ENCODE measurements at regions not wholly inside any gene's neighbourhood (a gene's known extent, or its start where the extent isn't known, plus 50 kb on each side); places are given as distances from the start of the nearest gene placed in this dataset.
A peak's percentile ranks its signal among the peaks of the same experiment; 100 is the strongest.

DNA sequence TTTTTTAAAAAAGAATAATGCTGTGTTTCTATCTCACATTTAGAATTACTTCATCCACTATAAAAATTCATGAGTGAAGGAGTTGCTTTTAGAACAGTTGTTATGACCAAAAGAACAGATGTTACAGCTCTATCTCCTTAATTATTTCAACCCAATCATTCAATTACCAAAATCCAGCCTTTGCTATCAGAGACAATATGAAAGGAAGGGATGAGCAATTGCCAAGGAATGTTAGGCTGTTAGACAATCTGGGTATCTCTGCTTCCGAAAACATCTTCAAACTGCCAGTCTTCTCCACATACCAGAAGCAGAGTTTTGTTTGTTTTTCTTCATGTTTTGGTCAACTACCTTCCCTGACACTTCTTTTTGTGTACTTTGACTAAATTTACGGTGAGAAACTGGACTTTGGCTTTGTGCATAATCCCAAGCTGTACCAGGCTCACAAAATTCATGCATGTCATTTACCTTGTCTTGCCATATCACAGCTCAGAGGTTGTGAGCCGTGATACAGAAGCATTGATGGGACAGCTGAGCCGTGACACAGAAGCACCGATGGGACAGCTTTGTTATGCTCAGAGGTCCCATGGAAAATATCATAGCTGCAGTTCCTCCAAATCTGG lies 405.5 kb downstream of the KIF4B start:
- TF ChIP-seq JUND (IDR thresholded peaks at IDR 0.05), result no peak
- no peak for TF ChIP-seq NR2F2 (IDR thresholded peaks at IDR 0.05)
- TF ChIP-seq, protein P1, sequence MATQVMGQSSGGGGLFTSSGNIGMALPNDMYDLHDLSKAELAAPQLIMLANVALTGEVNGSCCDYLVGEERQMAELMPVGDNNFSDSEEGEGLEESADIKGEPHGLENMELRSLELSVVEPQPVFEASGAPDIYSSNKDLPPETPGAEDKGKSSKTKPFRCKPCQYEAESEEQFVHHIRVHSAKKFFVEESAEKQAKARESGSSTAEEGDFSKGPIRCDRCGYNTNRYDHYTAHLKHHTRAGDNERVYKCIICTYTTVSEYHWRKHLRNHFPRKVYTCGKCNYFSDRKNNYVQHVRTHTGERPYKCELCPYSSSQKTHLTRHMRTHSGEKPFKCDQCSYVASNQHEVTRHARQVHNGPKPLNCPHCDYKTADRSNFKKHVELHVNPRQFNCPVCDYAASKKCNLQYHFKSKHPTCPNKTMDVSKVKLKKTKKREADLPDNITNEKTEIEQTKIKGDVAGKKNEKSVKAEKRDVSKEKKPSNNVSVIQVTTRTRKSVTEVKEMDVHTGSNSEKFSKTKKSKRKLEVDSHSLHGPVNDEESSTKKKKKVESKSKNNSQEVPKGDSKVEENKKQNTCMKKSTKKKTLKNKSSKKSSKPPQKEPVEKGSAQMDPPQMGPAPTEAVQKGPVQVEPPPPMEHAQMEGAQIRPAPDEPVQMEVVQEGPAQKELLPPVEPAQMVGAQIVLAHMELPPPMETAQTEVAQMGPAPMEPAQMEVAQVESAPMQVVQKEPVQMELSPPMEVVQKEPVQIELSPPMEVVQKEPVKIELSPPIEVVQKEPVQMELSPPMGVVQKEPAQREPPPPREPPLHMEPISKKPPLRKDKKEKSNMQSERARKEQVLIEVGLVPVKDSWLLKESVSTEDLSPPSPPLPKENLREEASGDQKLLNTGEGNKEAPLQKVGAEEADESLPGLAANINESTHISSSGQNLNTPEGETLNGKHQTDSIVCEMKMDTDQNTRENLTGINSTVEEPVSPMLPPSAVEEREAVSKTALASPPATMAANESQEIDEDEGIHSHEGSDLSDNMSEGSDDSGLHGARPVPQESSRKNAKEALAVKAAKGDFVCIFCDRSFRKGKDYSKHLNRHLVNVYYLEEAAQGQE (IDR thresholded peaks at IDR 0.05), result no peak
- no peak for TF ChIP-seq EGR1 (IDR thresholded peaks at IDR 0.05; ENCODE audit: low read depth in 2 of 2)
- TF ChIP-seq, protein P2, sequence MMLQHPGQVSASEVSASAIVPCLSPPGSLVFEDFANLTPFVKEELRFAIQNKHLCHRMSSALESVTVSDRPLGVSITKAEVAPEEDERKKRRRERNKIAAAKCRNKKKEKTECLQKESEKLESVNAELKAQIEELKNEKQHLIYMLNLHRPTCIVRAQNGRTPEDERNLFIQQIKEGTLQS (IDR thresholded peaks at IDR 0.05), result no peak
- TF ChIP-seq HNF4G (IDR thresholded peaks at IDR 0.05), result peak; percentile 48
- TF ChIP-seq SP1 (IDR thresholded peaks at IDR 0.05), result peak; percentile 33
- TF ChIP-seq FOXA1 (IDR thresholded peaks at IDR 0.05), result no peak
- TF ChIP-seq RAD21 (IDR thresholded peaks at IDR 0.05), result peak in 1 of 2 donors; percentile 36
- no peak for TF ChIP-seq YY1 (IDR thresholded peaks at IDR 0.05)
- TF ChIP-seq FOXA2 (IDR thresholded peaks at IDR 0.05), result peak; percentile 6
- peak; percentile 73 to 77 for TF ChIP-seq HNF4A (conservative IDR thresholded peaks at IDR 0.05)
- TF ChIP-seq GABPA (IDR thresholded peaks at IDR 0.05 in 1 of 2, conservative IDR thresholded peaks at IDR 0.05 in 1 of 2), result no peak
- TF ChIP-seq TAF1 (conservative IDR thresholded peaks at IDR 0.05), result no peak
- peak in 1 of 2 donors; percentile 47 for TF ChIP-seq RXRA (IDR thresholded peaks at IDR 0.05)
- no peaks in the 10 kb centered on the region for H3K9me3 ChIP-seq (ENCODE audit: control insufficient read depth in 4 of 4, low read length in 3 of 4)
- no peak overlapping the region for H3K9ac ChIP-seq (ENCODE audit: low read depth in 1 of 2, low read length in 2 of 2)
- peaks cover 0 to 9% (median 4%) of the 10 kb centered on the region in 4 donors for H3K4me1 ChIP-seq (ENCODE audit: control insufficient read depth in 4 of 4, insufficient read depth in 4 of 4, low read length in 3 of 4)
- WGBS, result 30% methylated on average over 5 of the region's 5 CpGs
- no peaks in the 10 kb centered on the region for H3K27me3 ChIP-seq (ENCODE audit: control insufficient read depth in 4 of 4, insufficient read depth in 4 of 4, low read length in 3 of 4)
- no peak overlapping the region for H3K27ac ChIP-seq (ENCODE audit: low read depth in 1 of 2, low read length in 2 of 2)
- no peak overlapping the region for H3K4me3 ChIP-seq (ENCODE audit: low read depth in 1 of 3, low read length in 3 of 3)
- DNase-seq (ENCODE audit: low spot score), result no peak
- no peaks in the 10 kb centered on the region for H3K36me3 ChIP-seq (ENCODE audit: control insufficient read depth in 4 of 4, insufficient read depth in 3 of 4, low read depth in 1 of 4, low read length in 3 of 4)

DNA sequence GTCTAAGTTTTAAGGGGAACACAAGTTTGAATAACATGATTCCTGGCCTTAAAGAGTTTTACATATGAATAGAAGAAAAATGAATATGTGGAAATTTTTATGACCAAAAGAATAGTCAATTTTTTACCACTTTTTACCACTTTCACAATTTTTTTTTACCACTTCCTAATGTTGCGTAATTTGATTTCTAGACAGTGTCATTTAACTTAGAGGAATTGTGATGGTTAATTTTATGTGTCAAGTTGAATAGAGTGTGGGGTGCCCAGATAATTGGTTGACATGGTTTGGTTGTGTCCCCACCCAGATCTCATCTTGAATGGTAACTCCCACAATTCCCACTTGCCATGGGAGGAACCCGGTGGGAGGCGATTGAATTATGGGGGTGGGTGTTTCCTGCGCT lies 416.6 kb downstream of the KIF4B start:
- no peak for DNase-seq (ENCODE audit: low spot score)
- no peaks in the 10 kb centered on the region for H3K4me1 ChIP-seq (ENCODE audit: control insufficient read depth in 4 of 4, insufficient read depth in 4 of 4, low read length in 3 of 4)
- H3K9ac ChIP-seq (ENCODE audit: low read depth in 1 of 2, low read length in 2 of 2), result no peak overlapping the region
- H3K27me3 ChIP-seq (ENCODE audit: control insufficient read depth in 4 of 4, insufficient read depth in 4 of 4, low read length in 3 of 4), result no peaks in the 10 kb centered on the region
- TF ChIP-seq EGR1 (IDR thresholded peaks at IDR 0.05; ENCODE audit: low read depth in 2 of 2), result no peak
- no peak for TF ChIP-seq FOXA1 (IDR thresholded peaks at IDR 0.05)
- TF ChIP-seq FOXA2 (IDR thresholded peaks at IDR 0.05), result no peak
- TF ChIP-seq HNF4A (conservative IDR thresholded peaks at IDR 0.05), result no peak
- no peak for TF ChIP-seq JUND (IDR thresholded peaks at IDR 0.05)
- TF ChIP-seq RXRA (IDR thresholded peaks at IDR 0.05), result no peak
- TF ChIP-seq, protein P2 (IDR thresholded peaks at IDR 0.05), result no peak
- TF ChIP-seq RAD21 (IDR thresholded peaks at IDR 0.05), result no peak
- TF ChIP-seq, protein P3, sequence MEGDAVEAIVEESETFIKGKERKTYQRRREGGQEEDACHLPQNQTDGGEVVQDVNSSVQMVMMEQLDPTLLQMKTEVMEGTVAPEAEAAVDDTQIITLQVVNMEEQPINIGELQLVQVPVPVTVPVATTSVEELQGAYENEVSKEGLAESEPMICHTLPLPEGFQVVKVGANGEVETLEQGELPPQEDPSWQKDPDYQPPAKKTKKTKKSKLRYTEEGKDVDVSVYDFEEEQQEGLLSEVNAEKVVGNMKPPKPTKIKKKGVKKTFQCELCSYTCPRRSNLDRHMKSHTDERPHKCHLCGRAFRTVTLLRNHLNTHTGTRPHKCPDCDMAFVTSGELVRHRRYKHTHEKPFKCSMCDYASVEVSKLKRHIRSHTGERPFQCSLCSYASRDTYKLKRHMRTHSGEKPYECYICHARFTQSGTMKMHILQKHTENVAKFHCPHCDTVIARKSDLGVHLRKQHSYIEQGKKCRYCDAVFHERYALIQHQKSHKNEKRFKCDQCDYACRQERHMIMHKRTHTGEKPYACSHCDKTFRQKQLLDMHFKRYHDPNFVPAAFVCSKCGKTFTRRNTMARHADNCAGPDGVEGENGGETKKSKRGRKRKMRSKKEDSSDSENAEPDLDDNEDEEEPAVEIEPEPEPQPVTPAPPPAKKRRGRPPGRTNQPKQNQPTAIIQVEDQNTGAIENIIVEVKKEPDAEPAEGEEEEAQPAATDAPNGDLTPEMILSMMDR (IDR thresholded peaks at IDR 0.05; ENCODE audit: low read depth, low read length, missing input control), result no peak
- TF ChIP-seq, protein P1 (IDR thresholded peaks at IDR 0.05), result no peak
- no peak for TF ChIP-seq NR2F2 (IDR thresholded peaks at IDR 0.05)
- no peak for TF ChIP-seq TAF1 (conservative IDR thresholded peaks at IDR 0.05)
- TF ChIP-seq SP1 (IDR thresholded peaks at IDR 0.05), result no peak
- no peak for TF ChIP-seq HNF4G (IDR thresholded peaks at IDR 0.05)
- no peak for TF ChIP-seq GABPA (IDR thresholded peaks at IDR 0.05 in 1 of 2, conservative IDR thresholded peaks at IDR 0.05 in 1 of 2)
- TF ChIP-seq, protein P4, sequence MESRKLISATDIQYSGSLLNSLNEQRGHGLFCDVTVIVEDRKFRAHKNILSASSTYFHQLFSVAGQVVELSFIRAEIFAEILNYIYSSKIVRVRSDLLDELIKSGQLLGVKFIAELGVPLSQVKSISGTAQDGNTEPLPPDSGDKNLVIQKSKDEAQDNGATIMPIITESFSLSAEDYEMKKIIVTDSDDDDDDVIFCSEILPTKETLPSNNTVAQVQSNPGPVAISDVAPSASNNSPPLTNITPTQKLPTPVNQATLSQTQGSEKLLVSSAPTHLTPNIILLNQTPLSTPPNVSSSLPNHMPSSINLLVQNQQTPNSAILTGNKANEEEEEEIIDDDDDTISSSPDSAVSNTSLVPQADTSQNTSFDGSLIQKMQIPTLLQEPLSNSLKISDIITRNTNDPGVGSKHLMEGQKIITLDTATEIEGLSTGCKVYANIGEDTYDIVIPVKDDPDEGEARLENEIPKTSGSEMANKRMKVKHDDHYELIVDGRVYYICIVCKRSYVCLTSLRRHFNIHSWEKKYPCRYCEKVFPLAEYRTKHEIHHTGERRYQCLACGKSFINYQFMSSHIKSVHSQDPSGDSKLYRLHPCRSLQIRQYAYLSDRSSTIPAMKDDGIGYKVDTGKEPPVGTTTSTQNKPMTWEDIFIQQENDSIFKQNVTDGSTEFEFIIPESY (IDR thresholded peaks at IDR 0.05), result no peak
- 96% methylated on average over 4 of the region's 4 CpGs for WGBS
- no peaks in the 10 kb centered on the region for H3K36me3 ChIP-seq (ENCODE audit: control insufficient read depth in 4 of 4, insufficient read depth in 3 of 4, low read depth in 1 of 4, low read length in 3 of 4)
- H3K27ac ChIP-seq (ENCODE audit: low read depth in 1 of 2, low read length in 2 of 2), result no peak overlapping the region
- no peaks in the 10 kb centered on the region for H3K9me3 ChIP-seq (ENCODE audit: control insufficient read depth in 4 of 4, low read length in 3 of 4)
- H3K4me3 ChIP-seq (ENCODE audit: low read depth in 1 of 3, low read length in 3 of 3), result no peak overlapping the region

All from liver (tissue), 8 donors.